Stimulated activated CD4-positive, alpha-beta T cell treated with anti-CD3 and anti-CD28 coated beads, Interleukin-12 subunit alpha, Interleukin-12 subunit beta, amount 100 ng/mL, for 4 hours (primary cell): ENCODE measurements at regions not wholly inside any gene's neighbourhood (a gene's known extent, or its start where the extent isn't known, plus 50 kb on each side); places are given as distances from the start of the nearest gene placed in this dataset.
A peak's percentile ranks its signal among the peaks of the same experiment; 100 is the strongest.

Experiments
- DNase-seq: peaks from one replicate; pipeline ENCODE4 v3.0.0-alpha.2; 2020

DNA sequence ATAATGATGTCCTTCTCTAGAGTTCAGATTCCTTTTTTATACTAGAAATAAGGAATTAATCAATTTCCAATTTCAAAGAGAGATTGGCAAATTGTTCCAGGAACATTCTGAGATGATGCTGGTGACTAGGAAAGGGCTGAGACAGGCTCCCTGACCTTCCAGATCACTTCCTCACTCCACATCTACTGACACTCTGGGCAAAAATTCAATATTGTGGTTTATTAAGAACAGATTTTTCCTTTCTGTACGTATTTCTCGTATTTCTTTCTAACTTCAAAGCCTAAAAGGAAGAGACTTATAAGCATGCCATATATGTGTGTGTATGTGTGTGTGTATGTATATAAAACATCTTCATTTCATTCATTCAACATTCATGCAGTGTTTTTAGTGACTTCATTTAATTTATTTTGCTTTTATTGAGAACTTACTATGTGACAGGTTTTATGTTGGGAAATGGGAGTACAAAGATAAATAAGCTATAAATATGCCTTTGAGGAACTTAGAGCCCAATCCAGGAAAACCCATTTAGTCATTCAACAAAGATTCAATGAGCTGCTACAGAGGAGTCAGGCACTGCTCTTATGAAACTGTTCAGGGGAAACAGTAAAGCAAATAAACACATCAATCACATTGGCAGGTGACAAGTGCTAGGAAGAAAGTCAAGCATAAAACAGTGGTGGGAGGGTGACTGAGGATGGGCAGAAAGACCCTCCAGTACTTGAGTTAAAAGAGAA is 137.9 kb downstream of the RDH14 start:
- DNase-seq = no peak

DNA sequence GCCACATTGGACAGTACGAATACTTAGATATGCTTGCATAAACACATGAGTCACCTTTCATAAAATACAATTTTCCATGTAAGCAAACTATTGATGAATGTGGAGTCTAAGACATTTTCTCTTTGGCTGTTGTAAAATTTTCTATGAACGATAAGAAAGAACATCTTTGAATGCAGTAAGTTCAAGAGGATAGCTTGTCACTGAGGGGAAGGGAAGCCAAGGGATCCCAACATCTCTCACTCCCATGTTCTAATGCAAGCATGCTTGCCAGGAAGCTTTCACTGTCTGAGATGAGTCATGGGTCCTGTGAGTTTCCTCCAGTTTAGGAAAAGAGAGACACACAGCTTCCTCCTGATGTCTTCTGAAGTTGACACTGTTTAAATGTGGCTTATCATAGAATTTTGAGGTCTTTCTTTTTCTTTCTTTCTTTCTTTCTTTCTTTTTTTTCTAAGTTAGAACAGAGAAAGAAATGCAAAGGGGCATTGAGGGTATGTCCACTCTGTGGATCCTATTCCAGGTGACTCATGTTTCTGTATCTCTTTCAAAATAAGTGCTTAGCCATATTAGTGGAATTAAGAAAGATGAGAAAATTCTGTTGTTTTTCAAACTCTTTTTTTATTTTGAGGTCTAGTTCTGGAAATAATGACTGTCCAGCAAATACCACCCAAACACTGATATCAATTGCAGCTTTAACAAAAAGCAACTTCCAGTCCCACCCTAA is 146.6 kb downstream of the RDH14 start:
- no peak for DNase-seq

GRCh38 chr2:18412980-18413675 is 147.3 kb downstream of the RDH14 start:
- DNase-seq = no peak

GRCh38 chr2:18411626-18412025 is 148.8 kb downstream of the RDH14 start:
- no peak for DNase-seq

GRCh38 chr2:18410543-18410942 is 149.9 kb downstream of the RDH14 start:
- DNase-seq = no peak

DNA sequence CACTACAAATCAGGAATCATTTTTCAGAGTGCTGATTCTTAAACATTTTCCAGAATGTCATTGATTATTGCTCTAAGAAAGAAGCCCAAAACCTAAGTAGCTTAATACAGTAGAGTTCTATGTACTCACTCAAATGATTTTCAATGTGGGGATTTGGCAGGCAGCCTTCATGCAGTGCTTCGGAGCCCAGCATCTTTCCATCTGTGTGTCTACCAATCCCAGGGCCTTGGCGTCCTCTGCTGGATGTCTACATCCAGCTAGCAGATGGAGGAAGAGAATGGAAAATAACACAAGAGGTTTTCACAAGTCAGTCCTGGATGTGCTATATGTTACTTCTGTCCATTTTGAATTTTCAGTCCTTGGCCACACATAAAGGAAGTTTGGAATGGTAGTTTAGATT is 151.8 kb downstream of the RDH14 start:
- no peak for DNase-seq

- no peak for DNase-seq
These were observed 154.2 kb downstream of the RDH14 start for GRCh38 chr2:18406219-18406618.

GRCh38 chr2:18404708-18405107 is 155.7 kb downstream of the RDH14 start:
- DNase-seq = no peak

- DNase-seq = no peak
These were observed 156.4 kb downstream of the RDH14 start for GRCh38 chr2:18403921-18404522.

DNA sequence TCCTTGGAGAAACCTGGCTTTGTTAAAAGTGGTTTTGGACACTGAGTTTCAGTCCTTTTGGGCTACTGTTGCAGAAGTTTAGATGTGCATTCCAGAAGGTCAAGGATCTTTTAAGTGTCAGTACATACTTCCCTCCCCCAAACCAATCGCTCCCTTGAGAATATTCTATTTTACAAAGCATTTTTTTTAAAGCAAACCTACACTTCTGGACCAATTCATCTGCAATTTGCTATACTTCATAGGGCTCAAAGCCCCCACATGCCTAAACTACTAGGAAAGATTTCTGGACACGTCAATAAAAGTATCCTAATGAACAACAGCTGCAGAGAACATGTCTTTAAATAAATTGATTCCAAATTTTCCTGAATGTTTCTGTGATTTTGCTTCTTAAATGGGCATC is 157.6 kb downstream of the RDH14 start:
- DNase-seq = no peak

GRCh38 chr2:18401471-18401870 is 159.0 kb downstream of the RDH14 start:
- no peak for DNase-seq

- no peak for DNase-seq
These were observed 160.9 kb downstream of the RDH14 start for GRCh38 chr2:18399601-18400000.

DNA sequence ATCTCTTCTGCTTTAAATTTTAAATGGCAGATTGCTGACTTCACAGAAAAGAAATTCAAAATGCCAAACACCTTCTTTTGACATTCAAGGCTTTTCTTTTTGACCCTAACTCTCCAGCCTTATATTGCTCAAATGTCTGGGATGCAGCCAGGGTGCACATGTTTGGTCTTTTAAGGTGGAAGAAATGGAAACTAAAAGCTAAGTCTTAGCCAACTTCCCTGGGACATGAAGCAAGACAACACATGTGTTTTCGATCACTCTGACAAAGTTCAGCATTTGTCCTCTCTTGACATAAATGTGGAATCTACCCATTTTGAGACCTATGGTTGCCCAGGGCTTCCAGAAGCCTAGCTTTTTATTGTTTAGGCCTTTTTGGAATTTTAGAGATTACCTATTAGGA is 161.6 kb downstream of the RDH14 start:
- DNase-seq = no peak

GRCh38 chr2:18396329-18397010 is 164.0 kb downstream of the RDH14 start:
- no peak for DNase-seq

DNA sequence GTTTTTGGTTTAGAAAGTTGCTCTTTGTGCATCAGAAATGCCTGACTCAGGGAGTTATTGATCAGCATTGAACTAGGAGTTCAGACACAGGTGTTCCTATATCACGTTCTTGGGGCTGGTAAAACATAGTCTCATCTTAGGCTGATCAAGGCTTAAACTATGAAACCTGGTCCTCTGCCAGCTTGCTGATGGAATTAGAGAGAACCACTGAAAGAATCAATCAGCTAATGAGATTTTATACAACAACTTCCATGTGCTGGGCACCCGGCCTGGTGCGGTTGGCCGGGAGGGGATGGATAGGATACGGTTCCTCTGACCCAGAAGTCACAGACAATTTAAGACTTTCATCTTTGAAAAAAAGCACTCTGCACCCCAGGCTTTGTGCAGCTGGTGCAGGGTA is 164.9 kb downstream of the RDH14 start:
- DNase-seq = no peak

- peak; percentile 47 for DNase-seq
These were observed 172.8 kb downstream of the RDH14 start for GRCh38 chr2:18387441-18388206.

GRCh38 chr2:18384242-18384641 is 176.2 kb downstream of the RDH14 start:
- DNase-seq = no peak

DNA sequence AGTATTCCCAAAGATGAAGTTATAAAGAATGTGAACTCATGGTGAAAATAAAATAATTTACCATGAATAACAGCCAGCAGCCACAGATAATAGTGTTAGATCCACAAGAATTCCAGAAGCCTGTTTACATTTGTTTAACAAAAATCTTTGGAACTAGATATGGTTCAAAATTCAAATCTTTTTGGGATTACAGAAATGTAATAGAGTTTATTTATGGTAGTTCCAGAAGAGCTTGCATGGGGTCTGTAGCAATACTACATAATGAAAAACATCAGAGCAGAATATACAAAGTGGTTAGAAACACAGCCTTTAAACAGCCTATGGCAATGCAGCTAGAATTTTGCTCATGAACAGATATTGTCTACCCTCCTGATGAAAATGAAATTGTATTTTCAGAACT is 179.1 kb downstream of the RDH14 start:
- no peak for DNase-seq

DNA sequence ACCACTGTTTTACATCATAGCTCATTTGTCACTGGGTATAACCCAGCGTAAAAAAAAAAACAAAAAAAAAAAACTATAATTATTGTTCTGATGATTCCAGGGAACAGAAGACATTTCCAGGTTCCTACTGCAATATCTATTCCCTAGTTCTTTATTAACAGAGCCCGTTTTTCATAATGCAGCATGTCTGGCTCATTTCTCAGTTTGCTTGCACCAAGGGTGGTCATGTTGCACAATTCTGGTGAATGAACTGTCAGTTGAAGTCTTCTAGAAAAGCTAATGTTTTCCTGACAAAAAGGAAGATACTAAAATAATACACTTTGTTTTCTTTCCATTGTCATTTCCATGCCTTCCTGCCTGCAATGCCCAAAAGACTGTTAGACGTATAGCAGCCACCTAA is 180.1 kb downstream of the RDH14 start:
- DNase-seq = no peak

- DNase-seq = no peak
These were observed 180.6 kb downstream of the RDH14 start for GRCh38 chr2:18379870-18380269.

DNA sequence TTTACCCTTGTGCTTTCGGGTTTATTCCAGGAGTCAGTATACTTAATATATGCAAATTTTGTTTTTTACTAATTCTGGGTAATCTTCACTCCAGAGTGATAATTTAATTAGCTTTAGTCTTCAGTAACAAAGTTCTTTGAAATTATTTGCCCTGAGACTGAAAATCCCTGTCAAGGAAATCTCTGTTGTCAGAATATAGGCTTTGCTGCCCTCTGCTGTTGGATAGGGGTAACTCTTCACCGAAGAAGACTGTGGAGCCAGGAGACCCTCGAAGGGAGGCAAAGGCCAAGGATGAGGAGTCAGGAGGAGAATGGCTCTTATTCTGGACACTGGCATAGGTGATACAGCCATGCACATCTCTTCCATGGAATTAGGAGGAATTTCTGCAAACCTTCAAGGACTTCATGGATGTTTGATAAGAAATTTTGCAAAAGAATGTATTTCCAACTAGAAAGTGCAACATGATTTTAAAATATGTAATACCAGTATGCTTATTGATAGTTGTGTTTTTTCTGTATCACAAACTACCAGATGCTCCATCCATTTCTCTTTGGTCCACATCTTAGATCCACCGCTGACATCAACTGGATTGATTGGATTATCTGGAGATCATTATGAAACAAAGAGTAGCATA is 182.3 kb downstream of the RDH14 start:
- peak; percentile 1 for DNase-seq

- DNase-seq = no peak
These were observed 183.5 kb downstream of the RDH14 start for GRCh38 chr2:18376936-18377335.
